HG03442 (cell line): ENCODE measurements at regions not wholly inside any gene's neighbourhood (a gene's known extent, or its start where the extent isn't known, plus 50 kb on each side); places are given as distances from the start of the nearest gene placed in this dataset.

Experiments
- ATAC-seq: cut with Tn5 transposase; IDR thresholded peaks from one replicate; pipeline ENCODE4 v1.9.1; 2021; ENCODE audit warnings: mild to moderate bottlenecking, moderate library complexity; ENCODE audit not compliant: unreplicated experiment

DNA sequence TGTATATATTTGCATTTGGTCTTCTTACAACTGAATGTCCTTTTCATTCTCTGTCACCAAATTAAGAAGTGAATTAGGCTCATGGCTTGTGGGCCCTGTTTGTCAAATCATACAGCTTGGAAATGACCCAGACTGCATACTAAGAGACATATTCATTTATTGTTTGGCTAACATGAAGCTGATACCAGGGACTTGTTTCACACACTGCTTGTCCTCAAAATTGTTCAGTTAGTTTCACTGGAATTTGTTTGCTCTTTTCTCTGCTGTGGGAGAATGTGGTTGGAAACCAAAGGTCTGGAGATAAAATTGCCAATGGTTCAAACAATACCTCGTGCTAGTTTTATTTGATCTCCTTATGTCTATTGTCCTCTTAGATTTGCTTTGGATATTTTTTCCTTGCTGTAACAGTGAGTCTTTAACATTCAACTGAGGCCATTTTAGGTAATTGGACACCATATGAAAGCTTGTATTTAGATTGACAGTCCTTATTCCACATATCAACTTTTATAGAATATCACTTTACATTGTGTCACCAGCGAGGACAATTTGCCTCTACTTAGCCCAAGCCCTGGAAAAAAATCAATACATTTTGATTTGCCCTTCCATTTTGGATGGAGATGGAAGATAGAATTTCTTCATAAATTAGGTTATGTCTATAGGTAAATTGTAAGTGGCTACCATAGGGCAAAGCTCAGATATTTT lies 144.3 kb upstream of the MTAP start:
- no peak for ATAC-seq

- ATAC-seq = no peak
These were observed 141.5 kb upstream of the MTAP start for GRCh38 chr9:21660976-21661375.

DNA sequence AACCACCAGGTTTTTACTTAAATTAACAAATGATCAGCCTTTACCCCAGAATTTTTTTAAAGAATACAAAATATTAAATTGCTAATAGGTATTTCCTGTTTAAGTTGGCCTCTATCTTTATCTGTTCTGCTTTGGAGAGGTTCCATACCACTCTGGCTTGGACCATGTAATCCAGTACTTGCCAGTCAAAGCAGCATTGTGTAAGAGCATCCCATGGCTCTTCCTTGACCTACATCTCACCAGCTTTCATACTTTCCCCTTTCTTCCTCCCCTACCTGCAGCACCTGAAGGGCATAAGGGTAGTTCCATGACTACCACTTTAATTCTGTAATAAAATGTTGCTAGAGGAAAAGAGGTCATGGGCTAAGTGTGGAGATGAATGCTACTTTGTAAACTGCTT lies 140.8 kb upstream of the MTAP start:
- ATAC-seq = no peak

- no peak for ATAC-seq
These were observed 133.9 kb upstream of the MTAP start for GRCh38 chr9:21668516-21668915.

- ATAC-seq = no peak
These were observed 132.7 kb upstream of the MTAP start for GRCh38 chr9:21669701-21670100.

DNA sequence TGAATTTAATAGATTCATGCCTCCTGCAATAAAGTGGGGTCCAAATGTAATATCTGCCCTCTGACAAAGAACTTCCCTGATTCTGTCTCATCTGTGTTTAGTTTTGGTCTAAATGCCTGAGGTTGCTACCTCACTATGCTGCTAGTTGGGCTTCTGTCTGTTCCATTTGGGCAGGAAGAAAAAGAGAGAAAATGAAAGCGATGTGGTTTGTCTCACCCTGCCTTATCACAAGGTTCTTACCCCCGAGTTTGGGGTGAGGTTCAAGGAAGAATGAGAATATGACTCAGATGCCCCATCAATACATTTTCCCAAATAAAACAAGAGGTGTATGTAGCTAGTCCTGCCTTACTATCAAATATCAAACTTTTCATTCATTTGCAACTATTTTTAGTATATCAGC lies 132.1 kb upstream of the MTAP start:
- ATAC-seq = no peak

DNA sequence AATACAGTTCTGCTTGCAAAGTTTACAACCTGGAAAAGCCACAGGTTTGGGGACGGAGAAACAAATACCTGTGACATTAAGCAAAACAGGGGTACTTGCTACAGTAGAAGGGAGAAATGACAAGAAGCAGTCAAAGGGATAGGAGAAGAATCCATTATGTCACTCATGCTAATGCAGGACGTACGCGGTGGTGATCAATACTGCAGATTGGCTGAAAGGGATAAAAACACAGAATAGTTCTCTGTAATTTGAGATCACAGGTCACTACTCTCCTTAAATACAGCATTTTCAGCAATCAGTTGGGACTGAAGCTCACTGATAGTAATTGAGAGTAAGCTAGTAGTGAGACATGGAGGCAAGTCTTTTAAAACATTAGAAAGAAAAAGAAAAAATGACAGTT lies 130.3 kb upstream of the MTAP start:
- no peak for ATAC-seq

GRCh38 chr9:21672761-21673160 lies 129.7 kb upstream of the MTAP start:
- no peak for ATAC-seq

GRCh38 chr9:21674894-21675293 lies 127.5 kb upstream of the MTAP start:
- ATAC-seq = no peak

DNA sequence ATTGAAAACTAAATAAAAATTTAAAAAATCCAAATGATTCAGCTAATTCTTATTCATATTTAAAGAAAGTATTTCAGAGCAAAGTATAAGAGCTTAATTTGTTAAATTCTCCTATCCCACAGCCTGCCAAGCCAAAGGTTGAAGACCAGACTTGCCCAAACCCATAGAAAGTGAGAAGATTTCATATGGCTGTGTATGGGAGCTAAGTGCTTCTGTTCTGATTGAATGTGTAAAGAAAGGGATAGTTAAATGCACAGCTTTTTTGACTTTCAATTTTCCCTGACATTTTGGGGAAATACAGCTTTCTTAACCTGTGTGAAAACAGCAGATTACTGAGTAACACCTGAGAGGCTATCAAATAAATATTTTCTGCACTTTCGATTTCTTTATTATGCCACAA lies 125.0 kb upstream of the MTAP start:
- no peak for ATAC-seq

DNA sequence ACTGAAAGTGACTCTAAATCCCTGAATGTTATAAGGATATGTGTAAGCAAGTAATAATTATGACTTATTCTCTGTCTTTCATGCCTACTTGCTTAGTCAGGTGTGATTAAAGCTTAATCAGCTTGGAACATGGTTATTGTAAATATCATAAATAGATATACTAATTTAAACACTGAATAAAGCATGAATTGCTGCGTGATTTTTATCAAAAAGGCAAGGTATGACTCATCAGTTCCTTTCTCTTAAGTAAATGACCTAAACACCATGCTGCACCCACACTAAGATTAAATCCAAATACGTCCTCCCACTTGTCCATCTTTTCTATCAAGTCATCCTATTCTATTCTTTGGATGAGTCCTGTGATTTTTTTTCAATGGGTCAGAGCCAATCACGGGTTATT lies 124.6 kb upstream of the MTAP start:
- ATAC-seq = no peak

DNA sequence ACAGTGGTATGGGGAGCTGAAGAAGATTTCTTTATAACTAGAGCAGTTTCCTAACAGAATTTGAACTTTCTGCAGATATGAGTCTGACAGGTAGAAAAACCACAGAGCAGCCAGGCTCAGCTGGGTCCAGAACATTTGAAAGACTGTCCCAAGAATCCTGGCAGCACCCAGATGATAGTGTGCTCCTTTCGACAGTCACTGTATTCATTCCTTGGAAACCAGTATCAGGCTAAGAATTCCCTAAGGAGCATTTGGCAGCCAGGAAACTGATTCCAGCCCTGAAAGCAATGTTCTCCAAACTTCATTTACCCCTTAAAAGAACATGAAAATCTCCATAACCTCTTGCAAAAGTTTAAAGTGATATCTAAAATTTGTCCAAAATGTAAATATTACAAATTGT lies 123.0 kb upstream of the MTAP start:
- ATAC-seq = no peak

GRCh38 chr9:21680590-21680989 lies 121.8 kb upstream of the MTAP start:
- ATAC-seq = no peak

- no peak for ATAC-seq
These were observed 120.8 kb upstream of the MTAP start for GRCh38 chr9:21681641-21682040.

- no peak for ATAC-seq
These were observed 120.1 kb upstream of the MTAP start for GRCh38 chr9:21682381-21682780.

GRCh38 chr9:21682981-21683380 lies 119.5 kb upstream of the MTAP start:
- ATAC-seq = no peak

- no peak for ATAC-seq
These were observed 118.8 kb upstream of the MTAP start for GRCh38 chr9:21683484-21684175.

GRCh38 chr9:21684231-21684630 lies 118.2 kb upstream of the MTAP start:
- ATAC-seq = no peak

GRCh38 chr9:21684831-21685362 lies 117.5 kb upstream of the MTAP start:
- ATAC-seq = no peak

DNA sequence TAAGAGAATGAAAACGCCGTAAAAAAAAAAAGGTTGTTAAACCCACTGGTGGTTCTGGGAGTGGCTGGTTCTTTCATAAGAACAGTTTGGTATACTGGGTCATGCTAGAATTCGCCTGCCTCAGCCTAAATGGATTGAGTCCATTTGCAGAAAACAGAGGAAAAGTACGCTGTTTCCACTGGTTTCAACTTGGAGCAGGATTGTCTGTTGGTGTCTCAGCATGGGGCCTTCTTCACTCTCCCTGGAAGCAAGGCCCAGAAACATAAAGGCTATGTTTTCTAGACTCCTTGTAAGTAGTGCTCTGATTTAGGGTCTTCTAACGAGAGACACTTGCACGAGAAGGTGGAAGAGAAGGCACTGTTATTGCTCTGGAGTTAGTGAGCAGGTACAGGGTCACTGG lies 116.9 kb upstream of the MTAP start:
- ATAC-seq = no peak

- no peak for ATAC-seq
These were observed 115.7 kb upstream of the MTAP start for GRCh38 chr9:21686738-21687137.

DNA sequence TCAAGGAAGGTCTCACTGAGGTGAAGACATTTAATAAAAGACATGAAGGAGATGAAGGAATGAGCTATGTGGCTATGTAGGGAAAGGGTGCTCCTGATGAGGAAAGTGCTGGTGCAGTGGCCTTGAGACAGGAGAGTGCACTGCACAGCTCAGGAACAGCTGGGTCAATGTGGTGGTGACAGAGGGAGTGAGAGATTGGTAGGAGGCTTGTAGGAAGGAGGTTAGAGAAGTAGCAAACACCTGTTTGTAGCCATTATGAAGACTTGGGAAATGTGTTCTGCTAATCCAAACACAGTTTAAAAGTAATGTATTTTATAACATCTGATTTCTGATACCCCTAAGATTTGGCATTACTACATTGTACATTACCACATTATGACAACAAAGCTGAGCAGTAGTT lies 115.1 kb upstream of the MTAP start:
- no peak for ATAC-seq
